HG03457 (cell line): ENCODE measurements at regions not wholly inside any gene's neighbourhood (a gene's known extent, or its start where the extent isn't known, plus 50 kb on each side); places are given as distances from the start of the nearest gene placed in this dataset.
"Not testable (repeated sequence)": the region's sequence is repeated elsewhere in the genome, so short reads cannot be mapped to it uniquely, and the experiment has no call there.

Experiments used
- ATAC-seq: cut with Tn5 transposase; IDR thresholded peaks from one replicate; pipeline ENCODE4 v1.9.1; 2021; ENCODE audit warnings: moderate number of reproducible peaks; ENCODE audit not compliant: unreplicated experiment

GRCh38 chr6:100228834-100229441 lies 234.9 kb upstream of the MCHR2 start:
- peak; percentile 100 for ATAC-seq

DNA sequence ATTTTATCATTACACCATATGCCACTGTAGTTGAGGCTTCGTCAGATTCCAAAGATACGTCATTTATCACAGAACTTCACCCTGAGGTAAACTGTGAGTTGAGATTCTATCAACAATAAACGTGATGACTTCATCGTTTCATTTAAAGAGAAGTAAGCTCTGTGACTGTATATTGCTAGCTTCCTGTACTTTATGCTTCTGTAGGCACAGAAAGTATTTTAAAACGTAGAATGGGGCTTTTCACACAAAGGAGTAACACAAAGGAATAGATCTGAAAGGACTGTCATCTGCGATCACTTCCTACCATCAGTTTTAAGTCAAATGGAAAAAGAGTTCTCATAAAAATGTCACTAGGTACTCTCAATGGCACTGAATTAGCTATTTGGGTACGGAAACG lies 234.4 kb upstream of the MCHR2 start:
- peak; percentile 2 for ATAC-seq

- ATAC-seq = no peak
Measured at GRCh38 chr6:100226811-100227210, 232.8 kb upstream of the MCHR2 start.

- not testable (repeated sequence) for ATAC-seq
Measured at GRCh38 chr6:100223952-100224351, 229.9 kb upstream of the MCHR2 start.

GRCh38 chr6:100220543-100220942 lies 226.5 kb upstream of the MCHR2 start:
- no peak for ATAC-seq

GRCh38 chr6:100217225-100218012 lies 223.4 kb upstream of the MCHR2 start:
- ATAC-seq = no peak

DNA sequence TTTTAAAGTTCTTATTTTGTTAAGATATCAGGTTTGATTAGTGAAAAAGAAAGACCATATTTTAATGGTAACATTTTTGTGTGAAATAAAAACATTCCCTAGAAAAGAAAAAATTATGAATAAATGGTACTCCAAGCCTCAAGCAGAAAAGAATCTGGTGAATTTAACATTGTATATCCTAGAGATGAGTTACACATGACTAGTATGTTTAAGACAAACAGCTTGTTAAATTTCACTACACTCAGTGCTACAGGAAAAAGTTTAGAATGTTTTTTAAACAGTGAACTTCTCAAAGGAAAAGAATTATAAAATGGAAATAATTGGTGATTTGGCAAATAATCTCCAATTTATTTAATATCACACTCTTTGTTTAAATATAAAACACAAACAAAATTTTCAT lies 222.7 kb upstream of the MCHR2 start:
- ATAC-seq = no peak

GRCh38 chr6:100212131-100212530 lies 218.1 kb upstream of the MCHR2 start:
- no peak for ATAC-seq

DNA sequence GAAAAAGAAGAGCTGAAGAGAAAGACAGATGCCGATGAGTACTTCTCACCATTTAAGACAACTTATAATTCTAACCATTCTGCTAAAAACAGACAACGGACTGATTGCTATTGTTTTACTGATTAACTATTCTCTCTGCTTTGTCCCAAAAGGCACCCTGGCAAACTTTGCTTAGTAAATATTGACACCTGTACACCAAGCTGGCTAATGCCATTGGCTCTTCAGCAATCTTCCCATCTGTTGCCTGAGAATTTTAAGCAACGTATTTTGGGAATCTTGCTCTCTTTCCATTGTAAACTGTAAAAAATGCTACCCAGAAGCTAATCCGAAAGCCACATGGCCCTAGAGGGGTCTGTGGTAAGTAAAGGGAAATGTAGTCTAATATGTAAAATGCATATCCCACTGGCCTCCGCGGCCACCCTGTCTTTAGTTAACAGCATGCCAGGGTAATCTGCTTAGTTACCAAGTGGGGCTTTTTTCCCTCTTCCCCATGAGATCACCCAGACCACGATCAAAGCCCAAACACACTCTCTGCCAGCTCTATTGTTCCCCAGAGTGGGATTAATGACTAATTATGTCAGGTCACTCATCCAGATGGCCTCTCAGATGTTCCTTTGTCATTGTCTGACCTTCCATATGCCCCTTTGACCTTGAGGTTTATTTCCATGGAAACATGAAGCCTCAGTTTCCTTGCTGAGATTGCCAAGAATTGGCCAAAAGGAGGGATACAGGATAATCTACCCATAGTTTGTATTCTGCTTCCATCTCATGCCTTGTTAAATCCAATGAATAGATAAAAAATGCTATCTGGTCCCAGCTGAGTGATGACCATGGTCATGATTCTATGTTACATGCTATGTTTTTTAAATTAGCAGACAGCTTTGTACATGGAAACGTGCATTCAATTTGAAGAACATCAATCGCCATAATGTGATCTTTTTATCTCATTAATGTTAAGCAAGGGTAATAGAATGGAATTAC lies 216.4 kb upstream of the MCHR2 start:
- no peak for ATAC-seq

GRCh38 chr6:100209323-100210136 lies 215.5 kb upstream of the MCHR2 start:
- no peak for ATAC-seq

DNA sequence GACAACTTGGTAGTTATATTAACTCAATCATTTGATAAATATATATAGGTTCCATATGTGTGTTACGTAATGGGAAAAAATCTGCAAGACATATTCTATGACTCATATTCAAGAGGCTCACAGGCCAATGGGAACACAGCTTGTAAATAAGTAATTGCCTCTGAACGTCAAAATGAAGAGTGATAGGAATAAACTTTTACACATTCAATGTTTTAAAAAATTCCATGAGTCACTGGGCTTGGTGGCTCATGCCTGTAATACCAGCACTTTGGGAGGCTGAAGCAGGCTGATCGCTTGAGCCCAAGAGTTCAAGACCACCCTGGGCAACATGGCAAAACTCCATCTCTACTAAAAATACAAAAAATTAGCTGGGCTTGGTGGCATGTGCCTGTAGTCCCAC lies 209.4 kb upstream of the MCHR2 start:
- ATAC-seq = no peak

DNA sequence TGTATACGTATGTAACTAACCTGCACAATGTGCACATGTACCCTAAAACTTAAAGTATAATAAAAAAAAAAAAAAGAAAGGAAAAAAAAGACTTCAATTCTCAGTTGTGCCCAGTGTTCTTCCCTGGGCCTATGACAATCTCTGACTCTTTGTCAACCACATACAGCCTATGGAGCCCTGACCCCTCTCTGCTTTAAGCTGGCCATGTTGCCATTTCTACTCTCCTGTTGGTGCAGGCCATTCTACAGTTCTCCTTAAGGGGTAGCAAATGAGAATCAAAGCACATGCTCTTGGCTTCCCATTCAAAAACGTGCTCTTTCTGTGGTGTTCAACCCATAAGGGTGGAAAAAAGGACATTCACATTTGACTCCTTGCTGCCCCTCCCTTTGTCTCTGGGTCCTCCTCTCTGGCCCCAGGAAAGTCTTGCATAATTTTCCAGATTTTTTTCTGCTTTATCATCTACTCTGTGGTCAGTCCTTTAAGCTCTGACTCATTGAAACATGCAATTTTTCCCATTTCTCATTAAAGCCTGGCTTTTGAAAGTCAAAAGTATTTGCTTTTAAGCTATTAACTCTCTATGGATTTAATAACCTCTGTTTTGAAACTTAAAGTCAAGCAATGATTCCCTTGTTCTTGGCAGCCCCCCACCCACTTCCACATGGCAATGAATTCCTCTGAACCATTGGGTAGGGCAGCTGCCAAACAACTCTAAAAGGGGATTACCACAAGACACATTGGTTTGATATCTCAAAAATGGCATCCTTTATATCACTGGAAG lies 208.6 kb upstream of the MCHR2 start:
- no peak for ATAC-seq

DNA sequence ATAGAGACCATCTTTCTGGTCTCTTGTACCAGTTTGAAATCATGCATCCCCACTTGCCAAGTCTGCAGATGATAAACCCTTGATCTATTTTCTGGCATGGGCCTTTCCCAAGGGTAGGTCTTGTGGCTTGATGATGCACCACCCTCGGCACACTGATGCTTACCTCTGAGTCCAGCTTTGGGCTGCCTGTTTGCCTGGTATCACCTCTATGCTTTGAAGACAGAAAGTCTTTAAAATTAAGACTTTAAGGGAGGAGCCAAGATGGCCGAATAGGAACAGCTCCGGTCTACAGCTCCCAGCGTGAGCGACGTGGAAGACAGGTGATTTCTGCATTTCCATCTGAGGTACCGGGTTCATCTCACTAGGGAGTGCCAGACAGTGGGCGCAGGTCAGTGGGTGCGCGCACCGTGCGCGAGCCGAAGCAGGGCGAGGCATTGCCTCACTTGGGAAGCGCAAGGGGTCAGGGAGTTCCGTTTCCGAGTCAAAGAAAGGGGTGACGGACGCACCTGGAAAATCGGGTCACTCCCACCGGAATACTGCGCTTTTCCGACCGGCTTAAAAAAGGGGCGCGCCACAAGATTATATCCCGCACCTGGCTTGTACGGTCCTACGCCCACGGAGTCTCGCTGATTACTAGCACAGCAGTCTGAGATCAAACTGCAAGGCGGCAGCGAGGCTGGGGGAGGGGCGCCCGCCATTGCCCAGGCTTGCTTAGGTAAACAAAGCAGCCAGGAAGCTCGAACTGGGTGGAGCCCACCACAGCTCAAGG lies 202.4 kb upstream of the MCHR2 start:
- ATAC-seq = not testable (repeated sequence)

DNA sequence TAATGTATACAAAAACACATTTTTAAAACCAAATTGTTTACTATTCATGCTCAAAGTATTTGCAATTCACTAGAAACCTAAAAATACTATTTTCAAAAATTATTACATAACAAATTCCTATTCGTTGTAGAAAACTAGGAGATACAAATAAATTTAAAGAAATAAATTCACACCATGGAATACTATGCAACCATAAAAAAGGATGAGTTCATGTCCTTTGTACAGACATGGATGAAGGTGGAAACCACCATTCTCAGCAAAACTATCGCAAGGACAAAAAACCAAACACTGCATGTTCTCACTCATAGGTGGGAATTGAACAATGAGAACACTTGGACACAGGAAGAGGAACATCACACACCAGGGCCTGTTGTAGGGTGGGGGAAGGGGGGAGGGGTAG lies 201.2 kb upstream of the MCHR2 start:
- not testable (repeated sequence) for ATAC-seq

- ATAC-seq = no peak
Measured at GRCh38 chr6:100194535-100194934, 200.5 kb upstream of the MCHR2 start.

DNA sequence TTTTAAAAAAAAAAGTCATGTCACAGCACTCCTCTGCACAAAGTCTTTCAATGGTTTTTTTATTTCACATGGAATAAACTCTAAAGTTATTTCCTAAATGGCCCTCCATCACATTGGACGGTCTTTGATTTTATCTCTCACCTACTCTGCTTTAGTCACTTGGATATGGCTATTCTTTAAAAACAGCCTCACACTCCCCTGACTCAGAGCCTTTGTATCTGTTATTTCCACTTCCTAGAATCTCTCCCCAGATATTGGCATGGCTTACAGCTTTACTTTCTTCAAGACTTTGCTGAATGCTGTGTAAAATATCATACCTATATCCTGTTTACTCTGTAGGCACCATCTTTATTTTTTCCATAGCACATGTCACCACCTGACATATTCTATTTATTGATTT lies 194.7 kb upstream of the MCHR2 start:
- ATAC-seq = no peak

- no peak for ATAC-seq
Measured at GRCh38 chr6:100186552-100186951, 192.5 kb upstream of the MCHR2 start.

DNA sequence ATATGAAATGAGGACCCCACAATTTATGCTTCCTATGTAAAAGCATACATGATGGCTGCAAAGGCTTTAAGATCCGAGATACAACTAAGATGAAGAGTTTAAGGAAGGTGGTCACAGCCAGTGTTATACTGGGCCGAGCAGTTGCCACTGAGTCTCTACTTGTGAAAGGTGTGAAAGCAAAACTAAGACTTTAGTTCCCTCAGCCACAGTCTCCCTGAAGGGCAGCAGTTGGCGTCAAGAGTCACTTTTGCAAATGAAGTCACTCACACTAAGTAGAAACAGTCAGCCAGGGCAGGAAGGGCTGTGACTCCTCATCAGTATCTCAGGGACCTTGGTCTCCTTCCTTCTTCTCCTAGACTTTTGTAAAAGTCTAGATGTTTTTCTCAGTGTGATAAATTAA lies 191.6 kb upstream of the MCHR2 start:
- ATAC-seq = no peak

DNA sequence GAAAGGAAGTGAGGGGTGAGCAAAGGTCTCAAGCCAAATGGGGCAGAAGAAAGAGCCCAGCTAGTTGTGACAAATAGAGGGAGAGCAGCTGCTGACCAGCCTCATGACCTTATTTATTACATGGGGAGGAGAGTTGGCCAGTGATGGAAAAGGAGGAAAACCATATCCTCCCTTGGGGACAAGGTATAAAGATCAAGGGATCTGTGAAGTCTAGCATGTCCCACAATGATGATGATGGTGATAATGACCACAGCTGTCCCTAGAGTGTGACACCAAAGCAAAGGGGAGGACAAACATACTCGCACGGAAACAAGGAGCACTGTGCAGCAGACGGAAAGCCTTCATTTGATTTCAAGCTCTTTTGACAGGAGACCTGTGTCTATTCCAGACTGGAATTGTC lies 190.4 kb upstream of the MCHR2 start:
- ATAC-seq = no peak
